ENCODE measurements at regions not wholly inside any gene's neighbourhood (a gene's known extent, or its start where the extent isn't known, plus 50 kb on each side); places are given as distances from the start of the nearest gene placed in this dataset.

GRCh38 chr10:81034383-81034782 lies 496.7 kb downstream of the SH2D4B start:
- no peak overlapping the region for H3K9ac ChIP-seq (ENCODE audit: insufficient read depth, low read length)
- no peaks in the 10 kb centered on the region for H3K9me3 ChIP-seq (ENCODE audit: control insufficient read depth, insufficient read depth, low read depth, low read length)
- no peaks in the 10 kb centered on the region for H3K79me2 ChIP-seq (ENCODE audit: control insufficient read depth, insufficient read depth, low read length)
- H3K27ac ChIP-seq (ENCODE audit: insufficient read depth, low read length): no peak overlapping the region
- H3K4me2 ChIP-seq (ENCODE audit: extremely low read depth, insufficient read depth, low read length): no peak overlapping the region
- no peak for DNase-seq (ENCODE audit: low read depth in 2 of 2)
- H3K4me1 ChIP-seq (ENCODE audit: control insufficient read depth, extremely low read depth, insufficient read depth, low read length): no peaks in the 10 kb centered on the region
- no peaks in the 10 kb centered on the region for H3K27me3 ChIP-seq (ENCODE audit: control insufficient read depth, insufficient read depth, low read length)
- no peaks in the 10 kb centered on the region for H3K36me3 ChIP-seq (ENCODE audit: control insufficient read depth, insufficient read depth, low read length)
- H3K4me3 ChIP-seq (replicated peaks in 1 of 4; ENCODE audit: control extremely low read depth in 1 of 4, insufficient read depth in 1 of 4, low read depth in 3 of 4, low read length in 4 of 4): no peak overlapping the region
- no peaks in the 10 kb centered on the region for H4K20me1 ChIP-seq (ENCODE audit: control insufficient read depth, extremely low read depth, insufficient read depth, low read length)
- H2AFZ ChIP-seq (ENCODE audit: low read length): no peak overlapping the region
- TF ChIP-seq EZH2 (IDR thresholded peaks at IDR 0.05; ENCODE audit: low read length, missing control alignments): no peak
- TF ChIP-seq, protein P1, sequence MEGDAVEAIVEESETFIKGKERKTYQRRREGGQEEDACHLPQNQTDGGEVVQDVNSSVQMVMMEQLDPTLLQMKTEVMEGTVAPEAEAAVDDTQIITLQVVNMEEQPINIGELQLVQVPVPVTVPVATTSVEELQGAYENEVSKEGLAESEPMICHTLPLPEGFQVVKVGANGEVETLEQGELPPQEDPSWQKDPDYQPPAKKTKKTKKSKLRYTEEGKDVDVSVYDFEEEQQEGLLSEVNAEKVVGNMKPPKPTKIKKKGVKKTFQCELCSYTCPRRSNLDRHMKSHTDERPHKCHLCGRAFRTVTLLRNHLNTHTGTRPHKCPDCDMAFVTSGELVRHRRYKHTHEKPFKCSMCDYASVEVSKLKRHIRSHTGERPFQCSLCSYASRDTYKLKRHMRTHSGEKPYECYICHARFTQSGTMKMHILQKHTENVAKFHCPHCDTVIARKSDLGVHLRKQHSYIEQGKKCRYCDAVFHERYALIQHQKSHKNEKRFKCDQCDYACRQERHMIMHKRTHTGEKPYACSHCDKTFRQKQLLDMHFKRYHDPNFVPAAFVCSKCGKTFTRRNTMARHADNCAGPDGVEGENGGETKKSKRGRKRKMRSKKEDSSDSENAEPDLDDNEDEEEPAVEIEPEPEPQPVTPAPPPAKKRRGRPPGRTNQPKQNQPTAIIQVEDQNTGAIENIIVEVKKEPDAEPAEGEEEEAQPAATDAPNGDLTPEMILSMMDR (conservative IDR thresholded peaks at IDR 0.05 in 1 of 2, IDR thresholded peaks at IDR 0.05 in 1 of 2; ENCODE audit: low read depth in 1 of 2, low read length in 2 of 2): no peak

DNA sequence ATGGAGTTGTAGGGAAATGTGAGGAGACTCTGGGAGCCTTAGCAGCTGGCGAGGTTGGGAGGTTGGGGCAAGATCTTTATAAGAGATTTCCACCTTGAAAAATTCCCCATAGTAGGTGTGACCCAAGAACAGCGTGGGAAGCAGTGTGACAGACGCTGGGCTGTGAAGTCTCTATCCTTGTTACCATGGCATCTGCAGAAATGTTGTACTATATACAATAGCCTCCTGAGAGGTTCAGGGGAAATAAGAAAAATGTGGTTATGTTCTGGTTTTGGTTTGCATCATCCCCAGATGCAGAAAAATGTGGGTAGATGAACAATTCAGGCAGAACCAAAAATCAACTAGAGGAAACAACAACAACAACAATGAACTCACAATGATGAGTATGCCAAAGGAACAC lies 498.6 kb downstream of the SH2D4B start:
- Histone ChIP-seq H3K4me3 (replicated peaks in 1 of 4; ENCODE audit: control extremely low read depth in 1 of 4, insufficient read depth in 1 of 4, low read depth in 3 of 4, low read length in 4 of 4) (no peak overlapping the region), H3K9me3 (ENCODE audit: control insufficient read depth, insufficient read depth, low read depth, low read length) (no peaks in the 10 kb centered on the region), H3K4me1 (ENCODE audit: control insufficient read depth, extremely low read depth, insufficient read depth, low read length) (no peaks in the 10 kb centered on the region), H3K4me2 (ENCODE audit: extremely low read depth, insufficient read depth, low read length) (no peak overlapping the region), H3K9ac (ENCODE audit: insufficient read depth, low read length) (no peak overlapping the region), H3K27me3 (ENCODE audit: control insufficient read depth, insufficient read depth, low read length) (no peaks in the 10 kb centered on the region), H3K36me3 (ENCODE audit: control insufficient read depth, insufficient read depth, low read length) (no peaks in the 10 kb centered on the region), H3K27ac (ENCODE audit: insufficient read depth, low read length) (no peak overlapping the region), H2AFZ (ENCODE audit: low read length) (no peak overlapping the region), H4K20me1 (ENCODE audit: control insufficient read depth, extremely low read depth, insufficient read depth, low read length) (no peaks in the 10 kb centered on the region), H3K79me2 (ENCODE audit: control insufficient read depth, insufficient read depth, low read length) (no peaks in the 10 kb centered on the region)
- no peak for DNase-seq (ENCODE audit: low read depth in 2 of 2)
- TF ChIP-seq, protein P1 (conservative IDR thresholded peaks at IDR 0.05 in 1 of 2, IDR thresholded peaks at IDR 0.05 in 1 of 2; ENCODE audit: low read depth in 1 of 2, low read length in 2 of 2): no peak
- TF ChIP-seq EZH2 (IDR thresholded peaks at IDR 0.05; ENCODE audit: low read length, missing control alignments): no peak

GRCh38 chr10:81040031-81040430 lies 502.3 kb downstream of the SH2D4B start:
- Histone ChIP-seq H2AFZ (ENCODE audit: low read length) (no peak overlapping the region), H3K9me3 (ENCODE audit: control insufficient read depth, insufficient read depth, low read depth, low read length) (no peaks in the 10 kb centered on the region), H3K79me2 (ENCODE audit: control insufficient read depth, insufficient read depth, low read length) (no peaks in the 10 kb centered on the region), H3K27me3 (ENCODE audit: control insufficient read depth, insufficient read depth, low read length) (no peaks in the 10 kb centered on the region), H3K9ac (ENCODE audit: insufficient read depth, low read length) (no peak overlapping the region), H3K27ac (ENCODE audit: insufficient read depth, low read length) (no peak overlapping the region), H3K4me2 (ENCODE audit: extremely low read depth, insufficient read depth, low read length) (no peak overlapping the region), H3K4me3 (replicated peaks in 1 of 4; ENCODE audit: control extremely low read depth in 1 of 4, insufficient read depth in 1 of 4, low read depth in 3 of 4, low read length in 4 of 4) (no peak overlapping the region), H4K20me1 (ENCODE audit: control insufficient read depth, extremely low read depth, insufficient read depth, low read length) (no peaks in the 10 kb centered on the region), H3K4me1 (ENCODE audit: control insufficient read depth, extremely low read depth, insufficient read depth, low read length) (no peaks in the 10 kb centered on the region), H3K36me3 (ENCODE audit: control insufficient read depth, insufficient read depth, low read length) (no peaks in the 10 kb centered on the region)
- no peak for DNase-seq (ENCODE audit: low read depth in 2 of 2)
- TF ChIP-seq EZH2 (IDR thresholded peaks at IDR 0.05; ENCODE audit: low read length, missing control alignments): no peak

Data from fibroblast of lung (primary cell).